Osteoblast (primary cell): ENCODE measurements at regions not wholly inside any gene's neighbourhood (a gene's known extent, or its start where the extent isn't known, plus 50 kb on each side); places are given as distances from the start of the nearest gene placed in this dataset.
"Not testable (repeated sequence)": the region's sequence is repeated elsewhere in the genome, so short reads cannot be mapped to it uniquely, and the experiment has no call there.

ENCODE experiments used
- DNase-seq: peaks from one replicate; pipeline ENCODE4 v3.0.0; 2011; ENCODE audit warnings: low spot score, mixed read lengths; ENCODE audit not compliant: insufficient read length; ENCODE audit errors: missing footprints
- H2AFZ ChIP-seq: 2 replicates; pipeline ENCODE4 v1.6.0; 2011; ENCODE audit warnings: mild to moderate bottlenecking, low read length
- H3K27ac ChIP-seq: 2 replicates; pipeline ENCODE4 v1.5.1; 2011; ENCODE audit warnings: mild to moderate bottlenecking, low read depth, low read length, moderate library complexity
- H3K27me3 ChIP-seq: 2 replicates; pipeline ENCODE4 v1.6.0; 2012; ENCODE audit warnings: mild to moderate bottlenecking, control low read depth, inconsistent platforms, low read length, moderate library complexity; ENCODE audit not compliant: insufficient read depth
- H3K36me3 ChIP-seq: 2 replicates; pipeline ENCODE4 v1.5.1; 2011; ENCODE audit warnings: mild to moderate bottlenecking, low read length, control low read depth, moderate library complexity; ENCODE audit not compliant: insufficient read depth
- H3K4me1 ChIP-seq: 2 replicates; pipeline ENCODE4 v1.5.1; 2011; ENCODE audit warnings: mild to moderate bottlenecking, low read length, control low read depth, moderate library complexity; ENCODE audit not compliant: insufficient read depth
- H3K4me2 ChIP-seq: 2 replicates; pipeline ENCODE4 v1.6.0; 2011; ENCODE audit warnings: mild to moderate bottlenecking, low read length; ENCODE audit not compliant: insufficient read depth
- H3K4me3 ChIP-seq: fragments of 200-600 bp; sonication (generic); 3 replicates; pipeline ENCODE4 v1.5.1; 2012; ENCODE audit warnings: mild to moderate bottlenecking, low read length, inconsistent platforms; ENCODE audit not compliant: insufficient read depth
- H3K79me2 ChIP-seq: 2 replicates; pipeline ENCODE4 v1.6.0; 2012; ENCODE audit warnings: mild to moderate bottlenecking, low read length, control low read depth, inconsistent platforms; ENCODE audit not compliant: insufficient read depth
- H3K9me3 ChIP-seq: 2 replicates; pipeline ENCODE4 v1.5.1; 2011; ENCODE audit warnings: low read depth, low read length, control low read depth
- H4K20me1 ChIP-seq: 2 replicates; pipeline ENCODE4 v1.6.0; 2012; ENCODE audit warnings: mild to moderate bottlenecking, low read length, control low read depth; ENCODE audit not compliant: insufficient read depth
- CTCF ChIP-seq: IDR thresholded peaks from 2 replicates; pipeline ENCODE4 v1.5.1; 2011; ENCODE audit warnings: mild to moderate bottlenecking, low read depth, low read length, moderate library complexity; ENCODE audit errors: extremely low read depth

- Histone ChIP-seq H3K79me2 (no peaks in the 10 kb centered on the region), H3K4me2 (no peak overlapping the region), H2AFZ (no peak overlapping the region), H3K27ac (no peak overlapping the region), H3K27me3 (no peaks in the 10 kb centered on the region), H3K4me3 (no peak overlapping the region), H3K9me3 (no peaks in the 10 kb centered on the region), H3K36me3 (no peaks in the 10 kb centered on the region), H4K20me1 (no peaks in the 10 kb centered on the region), H3K4me1 (no peaks in the 10 kb centered on the region)
- DNase-seq: no peak
- TF ChIP-seq CTCF: no peak
These were observed 366.4 kb downstream of the RAP2B start for GRCh38 chr3:153528473-153528872.

DNA sequence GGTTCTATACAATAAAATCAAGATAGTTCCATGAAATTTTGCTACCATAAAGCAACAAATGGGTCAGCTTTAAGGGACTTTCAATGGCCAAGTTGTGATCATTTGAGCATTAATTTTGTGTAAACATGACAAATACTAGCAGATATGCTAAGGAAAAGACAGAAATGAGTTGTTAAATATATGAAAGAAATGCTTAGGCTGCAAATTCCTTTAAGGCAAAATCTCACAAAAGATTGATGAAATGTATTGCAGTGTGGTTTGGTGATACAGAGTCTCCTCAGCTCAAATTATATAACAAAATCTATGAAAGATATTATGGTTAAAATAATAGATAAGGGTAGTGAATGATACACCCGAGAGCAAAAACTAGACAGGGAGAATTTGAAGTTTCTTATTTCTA lies 377.2 kb downstream of the RAP2B start:
- no peak overlapping the region for H3K4me2 ChIP-seq
- no peaks in the 10 kb centered on the region for H3K9me3 ChIP-seq
- no peaks in the 10 kb centered on the region for H3K4me1 ChIP-seq
- H3K36me3 ChIP-seq: no peaks in the 10 kb centered on the region
- no peaks in the 10 kb centered on the region for H3K79me2 ChIP-seq
- no peak overlapping the region for H2AFZ ChIP-seq
- H3K27ac ChIP-seq: no peak overlapping the region
- no peaks in the 10 kb centered on the region for H4K20me1 ChIP-seq
- no peak overlapping the region for H3K4me3 ChIP-seq
- H3K27me3 ChIP-seq: no peaks in the 10 kb centered on the region
- no peak for DNase-seq
- TF ChIP-seq CTCF: no peak

- TF ChIP-seq CTCF: no peak
- Histone ChIP-seq H4K20me1 (no peaks in the 10 kb centered on the region), H3K36me3 (no peaks in the 10 kb centered on the region), H3K27ac (no peak overlapping the region), H3K4me3 (no peak overlapping the region), H3K4me1 (no peaks in the 10 kb centered on the region), H3K9me3 (no peaks in the 10 kb centered on the region), H3K79me2 (no peaks in the 10 kb centered on the region), H2AFZ (no peak overlapping the region), H3K4me2 (no peak overlapping the region), H3K27me3 (no peaks in the 10 kb centered on the region)
- DNase-seq: no peak
These were observed 383.4 kb downstream of the RAP2B start for GRCh38 chr3:153545471-153545870.

DNA sequence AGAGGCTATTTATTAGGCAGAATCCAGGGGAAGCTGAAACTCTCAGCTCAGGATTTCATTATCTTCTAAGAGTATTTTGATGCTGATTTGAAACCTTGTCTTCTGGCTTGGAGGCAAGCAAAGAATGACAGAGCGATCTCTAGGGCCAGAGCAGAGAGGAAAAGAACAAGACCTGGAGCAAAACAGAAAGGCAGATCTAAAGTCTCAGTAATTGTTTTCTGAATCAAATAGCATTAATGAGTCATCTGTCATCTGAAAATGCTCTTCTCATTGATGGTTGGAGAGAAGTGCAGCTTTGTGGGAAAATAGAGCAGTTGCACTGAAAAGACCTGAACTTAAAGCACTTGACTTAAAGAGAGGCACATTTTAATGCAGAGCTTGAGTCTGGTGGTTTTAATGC lies 385.9 kb downstream of the RAP2B start:
- Histone ChIP-seq H3K4me2 (no peak overlapping the region), H3K79me2 (no peaks in the 10 kb centered on the region), H3K9me3 (no peaks in the 10 kb centered on the region), H4K20me1 (no peaks in the 10 kb centered on the region), H3K4me1 (no peaks in the 10 kb centered on the region), H3K36me3 (no peaks in the 10 kb centered on the region), H3K27me3 (no peaks in the 10 kb centered on the region), H3K27ac (no peak overlapping the region), H2AFZ (no peak overlapping the region), H3K4me3 (no peak overlapping the region)
- no peak for TF ChIP-seq CTCF
- DNase-seq: peak; percentile 30

GRCh38 chr3:153549686-153550085 lies 387.7 kb downstream of the RAP2B start:
- not testable (repeated sequence) for H4K20me1 ChIP-seq, H3K4me2 ChIP-seq, H3K9me3 ChIP-seq, H3K36me3 ChIP-seq, H3K27me3 ChIP-seq, H3K4me3 ChIP-seq, H3K79me2 ChIP-seq, DNase-seq, H2AFZ ChIP-seq, H3K27ac ChIP-seq, H3K4me1 ChIP-seq
